ENCODE measurements at regions not wholly inside any gene's neighbourhood (a gene's known extent, or its start where the extent isn't known, plus 50 kb on each side); places are given as distances from the start of the nearest gene placed in this dataset.

GRCh38 chr6:43922426-43923375, 152.7 kb downstream of the VEGFA start:
- intact Hi-C loops (cut with micrococcal nuclease; ENCODE audit: unreplicated experiment), result no loop called here
- CTCF ChIA-PET, result no interaction called here
- no peaks in the 10 kb centered on the region for H3K27me3 ChIP-seq (ENCODE audit: control insufficient read depth, insufficient read depth, low read length)
- TF ChIP-seq TCF7L2 (IDR thresholded peaks at IDR 0.05; ENCODE audit: low read depth, low read length) (no peak), REST (IDR thresholded peaks at IDR 0.05; ENCODE audit: insufficient read depth in 1 of 2, low read depth in 2 of 2, low read length in 1 of 2) (no peak), SIN3A (IDR thresholded peaks at IDR 0.05; ENCODE audit: borderline replicate concordance, insufficient read depth, low read depth, low read length) (no peak), POLR2AphosphoS5 (IDR thresholded peaks at IDR 0.05; ENCODE audit: low read depth, low read length) (no peak), CTCF (IDR thresholded peaks at IDR 0.05) (no peak)
- no peaks in the 10 kb centered on the region for H3K36me3 ChIP-seq (ENCODE audit: control insufficient read depth, insufficient read depth, low read length)
- ATAC-seq (no peak), DNase-seq (ENCODE audit: low read depth, low spot score) (no peak)
- H3K9me3 ChIP-seq (ENCODE audit: control insufficient read depth, insufficient read depth, low read depth, low read length), result no peaks in the 10 kb centered on the region
- in situ Hi-C loops (cut with HindIII; ENCODE audit: low pct_unique_long_range_greater_than_20kb, low sequenced_read_pairs), result no loop called here
- H3K27ac ChIP-seq (ENCODE audit: low read length), result peak overlapping the region; percentile 57; the same call in 1 of the 2 replicates
- H3K4me3 ChIP-seq (ENCODE audit: low read depth in 2 of 2, low read length in 2 of 2), result no peak overlapping the region
- POLR2A ChIA-PET, result no interaction called here
- no TSS peak for BruUV-seq (replicated peaks)
- peaks cover 16% of the 10 kb centered on the region for H3K4me1 ChIP-seq (ENCODE audit: control insufficient read depth, insufficient read depth, low read length)

GRCh38 chr6:43921548-43922425, 151.8 kb downstream of the VEGFA start:
- DNase-seq (ENCODE audit: low read depth, low spot score) (no peak), ATAC-seq (no peak)
- no TSS peak for BruUV-seq (replicated peaks)
- in situ Hi-C loops (cut with HindIII; ENCODE audit: low pct_unique_long_range_greater_than_20kb, low sequenced_read_pairs) (no loop called here), intact Hi-C loops (cut with micrococcal nuclease; ENCODE audit: unreplicated experiment) (no loop called here)
- POLR2A ChIA-PET, result no interaction called here
- CTCF ChIA-PET, result interaction anchor here (0.5 kb wide), 1 partner anchor 152 kb away, joined by 5 read pairs; the partner anchor contains the start of gene VEGFA
- H3K36me3 ChIP-seq (ENCODE audit: control insufficient read depth, insufficient read depth, low read length), result no peaks in the 10 kb centered on the region
- H3K4me1 ChIP-seq (ENCODE audit: control insufficient read depth, insufficient read depth, low read length), result peaks cover 12% of the 10 kb centered on the region
- no peak overlapping the region for H3K4me3 ChIP-seq (ENCODE audit: low read depth in 2 of 2, low read length in 2 of 2)
- H3K27me3 ChIP-seq (ENCODE audit: control insufficient read depth, insufficient read depth, low read length), result no peaks in the 10 kb centered on the region
- H3K9me3 ChIP-seq (ENCODE audit: control insufficient read depth, insufficient read depth, low read depth, low read length), result no peaks in the 10 kb centered on the region
- TF ChIP-seq TCF7L2 (IDR thresholded peaks at IDR 0.05; ENCODE audit: low read depth, low read length) (no peak), SIN3A (IDR thresholded peaks at IDR 0.05; ENCODE audit: borderline replicate concordance, insufficient read depth, low read depth, low read length) (no peak)
- peak overlapping the region; percentile 44; the same call in 1 of the 2 replicates for H3K27ac ChIP-seq (ENCODE audit: low read length)

Data from Panc1 (cell line).